Dendritic cell treated with granulocyte-macrophage colony-stimulating factor and Interleukin-4, amounts not matched to agents 40 ng/mL and 50 ng/mL, for 4 days (primary cell): ENCODE measurements at regions not wholly inside any gene's neighbourhood (a gene's known extent, or its start where the extent isn't known, plus 50 kb on each side); places are given as distances from the start of the nearest gene placed in this dataset.

Experiments
- H3K27ac Mint-ChIP-seq: one replicate; pipeline ENCODE4 v1.8.0; 2022; ENCODE audit warnings: mild to moderate bottlenecking, mixed read lengths
- H3K27me3 Mint-ChIP-seq: one replicate; pipeline ENCODE4 v1.8.0; 2022; ENCODE audit warnings: mild to moderate bottlenecking, mixed read lengths
- H3K36me3 Mint-ChIP-seq: one replicate; pipeline ENCODE4 v1.8.0; 2022; ENCODE audit warnings: low read depth, mixed read lengths
- H3K4me1 Mint-ChIP-seq: one replicate; pipeline ENCODE4 v1.8.0; 2022; ENCODE audit warnings: low read depth, mixed read lengths
- H3K4me3 Mint-ChIP-seq: one replicate; pipeline ENCODE4 v1.8.0; 2022; ENCODE audit warnings: mild to moderate bottlenecking, moderate library complexity, mixed read lengths
- H3K9me3 Mint-ChIP-seq: one replicate; pipeline ENCODE4 v1.8.0; 2022; ENCODE audit warnings: mixed read lengths
- intact Hi-C: fragments of 100-400 bp; cut with micrococcal nuclease; formaldehyde crosslinking; loops from one replicate; pipeline ENCODE4 v1.15.0; 2022

DNA sequence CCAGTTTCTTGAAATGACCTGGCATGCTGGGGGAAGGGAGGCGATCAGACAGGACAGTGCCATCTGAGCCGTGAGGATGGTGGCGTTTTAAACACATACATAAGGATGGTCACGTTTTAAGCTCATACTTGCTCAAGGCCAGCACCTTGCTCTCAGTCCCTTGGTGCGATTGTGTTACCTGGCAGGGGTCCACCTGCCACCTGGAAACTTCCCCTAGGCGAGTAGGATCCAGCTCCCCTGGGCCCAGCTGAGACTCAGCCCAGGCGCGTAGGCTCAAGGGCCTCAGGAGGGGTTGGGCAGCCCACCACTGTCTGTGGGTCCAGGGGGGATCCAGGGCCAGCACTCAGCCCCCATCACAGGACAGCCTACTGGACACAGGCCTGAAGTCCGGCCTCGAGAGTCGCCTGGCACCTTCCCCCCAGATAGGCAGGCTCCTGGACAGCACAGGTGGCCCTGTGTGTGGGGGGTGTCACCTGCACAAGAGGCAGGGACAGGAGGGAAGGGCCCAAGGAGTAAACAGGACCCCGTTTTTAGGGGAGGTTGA is 185.8 kb downstream of the BRD1 start:
- Mint-ChIP-seq H3K4me1 (no peaks in the 10 kb centered on the region), H3K27me3 (no peaks in the 10 kb centered on the region), H3K36me3 (peaks cover 27% of the 10 kb centered on the region), H3K9me3 (no peaks in the 10 kb centered on the region), H3K27ac (no peak overlapping the region), H3K4me3 (no peak overlapping the region)
- intact Hi-C loops = no loop called here

DNA sequence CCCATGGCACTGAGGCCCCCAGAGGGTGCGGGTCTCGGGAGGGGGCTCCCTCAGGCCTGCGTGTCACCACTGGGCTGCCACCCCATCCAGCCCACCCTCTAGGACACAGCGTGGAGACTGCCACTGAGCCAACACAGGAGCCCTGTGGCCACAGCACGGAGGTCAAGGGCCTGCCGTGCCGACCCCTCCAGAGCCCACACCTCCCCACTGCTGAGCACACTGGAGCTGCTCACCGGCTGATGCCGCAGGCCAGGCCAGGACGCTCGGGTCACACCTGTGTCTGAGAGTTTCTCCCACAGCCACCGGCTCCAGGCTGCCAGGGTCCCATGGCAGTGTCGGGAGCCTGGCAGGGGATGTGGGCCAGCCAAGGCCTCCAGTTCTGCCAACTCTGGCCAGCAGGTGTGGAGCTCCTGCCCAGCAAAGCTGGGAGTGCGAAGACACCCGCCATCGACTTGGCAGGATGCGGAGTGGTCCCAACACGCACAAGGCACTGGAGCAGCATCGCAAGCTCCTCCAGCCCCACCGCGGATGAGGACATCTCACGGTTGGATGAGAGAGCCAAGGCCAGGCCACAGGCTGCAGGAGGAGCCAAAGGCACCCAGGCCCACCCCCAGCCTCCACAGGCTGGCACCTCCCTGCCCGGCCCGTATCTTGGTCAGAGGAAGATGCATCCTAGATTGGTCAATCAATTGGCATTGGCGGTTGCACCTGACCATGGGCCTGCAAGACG is 187.1 kb downstream of the BRD1 start:
- Mint-ChIP-seq H3K9me3 (no peaks in the 10 kb centered on the region), H3K4me3 (no peak overlapping the region), H3K27ac (no peak overlapping the region), H3K27me3 (no peaks in the 10 kb centered on the region), H3K4me1 (no peaks in the 10 kb centered on the region), H3K36me3 (peaks cover 28% of the 10 kb centered on the region)
- intact Hi-C loops = no loop called here

GRCh38 chr22:49639956-49640355 is 187.7 kb downstream of the BRD1 start:
- H3K4me3 Mint-ChIP-seq = no peak overlapping the region
- peaks cover 28% of the 10 kb centered on the region for H3K36me3 Mint-ChIP-seq
- intact Hi-C loops = no loop called here
- H3K4me1 Mint-ChIP-seq = no peaks in the 10 kb centered on the region
- no peak overlapping the region for H3K27ac Mint-ChIP-seq
- H3K9me3 Mint-ChIP-seq = no peaks in the 10 kb centered on the region
- H3K27me3 Mint-ChIP-seq = no peaks in the 10 kb centered on the region

DNA sequence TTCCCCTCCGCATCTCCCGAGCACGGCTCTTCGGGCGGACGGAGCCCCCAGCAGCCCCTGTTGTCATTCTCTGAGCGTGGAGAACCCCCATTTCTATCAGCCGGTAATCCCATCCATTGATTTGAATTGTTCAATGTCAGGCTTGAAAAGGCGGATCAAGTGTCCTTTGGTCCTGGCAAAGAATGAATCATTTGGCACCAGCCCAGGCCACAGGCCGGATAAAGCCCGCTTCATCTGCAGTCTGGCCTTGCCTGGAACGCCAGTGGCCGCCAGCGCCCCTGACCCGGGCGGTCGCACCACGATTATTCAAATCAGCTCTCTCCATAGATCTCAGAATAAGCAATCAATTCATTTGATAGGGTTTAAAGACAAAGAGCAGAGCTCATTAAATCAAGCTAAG is 188.9 kb downstream of the BRD1 start:
- no peak overlapping the region for H3K4me3 Mint-ChIP-seq
- no peaks in the 10 kb centered on the region for H3K27me3 Mint-ChIP-seq
- intact Hi-C loops = no loop called here
- peaks cover 28% of the 10 kb centered on the region for H3K36me3 Mint-ChIP-seq
- H3K4me1 Mint-ChIP-seq = no peaks in the 10 kb centered on the region
- no peak overlapping the region for H3K27ac Mint-ChIP-seq
- no peaks in the 10 kb centered on the region for H3K9me3 Mint-ChIP-seq

DNA sequence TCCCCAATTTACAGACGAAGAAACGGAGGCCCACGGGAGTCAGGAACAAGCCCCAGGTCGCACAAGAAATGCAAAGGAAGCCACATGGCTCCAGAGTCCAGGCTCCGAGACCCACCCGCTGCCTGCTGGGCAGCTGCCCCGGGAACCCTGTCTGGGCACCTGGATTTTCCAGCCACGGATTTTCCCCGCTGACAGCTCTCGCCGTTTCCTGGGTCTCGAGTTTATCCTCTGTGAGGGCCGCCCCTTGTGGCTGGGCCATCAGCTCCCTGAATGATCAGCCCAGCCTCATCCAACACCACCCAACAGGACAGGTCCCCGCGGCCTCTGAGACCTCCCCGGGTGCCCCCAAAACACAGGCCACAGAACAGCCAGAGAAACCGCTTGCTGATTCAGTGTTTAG is 189.7 kb downstream of the BRD1 start:
- H3K27ac Mint-ChIP-seq = no peak overlapping the region
- H3K27me3 Mint-ChIP-seq = no peaks in the 10 kb centered on the region
- no peak overlapping the region for H3K4me3 Mint-ChIP-seq
- intact Hi-C loops = no loop called here
- H3K9me3 Mint-ChIP-seq = no peaks in the 10 kb centered on the region
- H3K4me1 Mint-ChIP-seq = no peaks in the 10 kb centered on the region
- peaks cover 20% of the 10 kb centered on the region for H3K36me3 Mint-ChIP-seq

GRCh38 chr22:49637255-49637760 is 190.4 kb downstream of the BRD1 start:
- intact Hi-C loops = no loop called here
- Mint-ChIP-seq H3K27ac (no peak overlapping the region), H3K9me3 (no peaks in the 10 kb centered on the region), H3K36me3 (peaks cover 18% of the 10 kb centered on the region), H3K4me1 (peaks cover 4% of the 10 kb centered on the region), H3K27me3 (no peaks in the 10 kb centered on the region), H3K4me3 (no peak overlapping the region)

GRCh38 chr22:49636649-49637048 is 191.0 kb downstream of the BRD1 start:
- H3K36me3 Mint-ChIP-seq = peaks cover 20% of the 10 kb centered on the region
- H3K9me3 Mint-ChIP-seq = no peaks in the 10 kb centered on the region
- intact Hi-C loops = no loop called here
- H3K27me3 Mint-ChIP-seq = no peaks in the 10 kb centered on the region
- no peak overlapping the region for H3K27ac Mint-ChIP-seq
- H3K4me1 Mint-ChIP-seq = peaks cover 4% of the 10 kb centered on the region
- H3K4me3 Mint-ChIP-seq = no peak overlapping the region

GRCh38 chr22:49636214-49636613 is 191.5 kb downstream of the BRD1 start:
- peaks cover 4% of the 10 kb centered on the region for H3K4me1 Mint-ChIP-seq
- H3K9me3 Mint-ChIP-seq = no peaks in the 10 kb centered on the region
- H3K4me3 Mint-ChIP-seq = no peak overlapping the region
- H3K27me3 Mint-ChIP-seq = no peaks in the 10 kb centered on the region
- intact Hi-C loops = no loop called here
- H3K36me3 Mint-ChIP-seq = peaks cover 25% of the 10 kb centered on the region
- H3K27ac Mint-ChIP-seq = no peak overlapping the region

DNA sequence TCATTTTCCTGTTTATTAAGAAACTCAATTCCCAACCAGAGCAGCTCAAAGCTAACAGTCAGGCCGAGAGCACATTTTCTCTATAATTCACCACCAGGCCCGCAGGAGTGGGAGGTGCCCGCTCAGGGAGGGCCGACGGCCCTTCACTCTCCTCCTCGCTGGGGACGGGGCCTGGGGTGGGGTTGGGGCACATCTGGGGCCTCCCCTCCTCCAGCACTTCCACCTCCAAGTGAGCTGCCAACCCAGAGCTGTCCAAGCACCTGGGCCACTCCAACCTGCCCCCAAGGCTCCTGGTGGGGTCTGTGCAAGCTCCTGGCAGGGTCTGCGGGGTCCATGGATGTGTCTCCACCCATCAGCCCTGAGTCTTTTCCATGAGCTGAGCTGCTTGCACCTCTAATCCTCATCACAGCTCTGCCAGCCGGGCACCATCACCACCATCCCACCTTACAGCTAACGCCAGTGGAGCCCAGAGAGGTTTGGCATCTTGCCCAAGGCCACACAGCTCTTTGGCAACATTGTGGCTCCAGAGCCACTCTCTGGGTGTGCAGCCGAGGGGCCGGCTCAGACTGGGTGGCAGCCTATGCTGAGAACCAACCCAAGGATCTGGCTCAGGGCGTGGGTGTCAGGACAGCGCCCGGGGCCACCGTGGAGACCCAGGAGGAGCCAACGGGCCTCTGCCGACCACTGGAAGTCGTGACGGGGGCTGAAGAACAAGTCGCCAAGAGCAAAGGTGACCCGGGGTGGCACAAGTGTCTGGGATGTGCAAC is 193.5 kb downstream of the BRD1 start:
- Mint-ChIP-seq H3K9me3 (no peaks in the 10 kb centered on the region), H3K4me1 (peaks cover 4% of the 10 kb centered on the region), H3K27ac (no peak overlapping the region), H3K27me3 (no peaks in the 10 kb centered on the region), H3K36me3 (peaks cover 25% of the 10 kb centered on the region), H3K4me3 (no peak overlapping the region)
- intact Hi-C loops = no loop called here

DNA sequence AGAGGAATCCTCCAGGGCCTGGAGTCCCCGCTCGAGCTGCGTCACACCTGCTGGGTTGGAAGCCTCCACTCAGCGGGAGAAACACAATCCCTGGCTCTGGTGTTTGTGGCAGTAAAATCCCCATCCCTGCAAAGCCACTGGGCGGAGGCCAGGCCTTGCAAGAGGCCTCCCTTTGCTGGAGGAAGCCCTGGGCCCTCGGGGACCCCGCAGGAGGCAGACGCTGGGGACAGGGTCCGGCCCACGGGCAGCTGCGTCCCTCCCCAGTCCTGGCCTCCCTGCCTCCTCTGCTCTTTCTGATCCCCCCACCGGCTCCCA is 194.7 kb downstream of the BRD1 start:
- intact Hi-C loops = no loop called here
- H3K4me1 Mint-ChIP-seq = peaks cover 4% of the 10 kb centered on the region

GRCh38 chr22:49632199-49633009 is 195.3 kb downstream of the BRD1 start:
- Mint-ChIP-seq H3K9me3 (no peaks in the 10 kb centered on the region), H3K4me3 (no peak overlapping the region), H3K27me3 (no peaks in the 10 kb centered on the region), H3K36me3 (peaks cover 14% of the 10 kb centered on the region), H3K4me1 (peaks cover 4% of the 10 kb centered on the region), H3K27ac (no peak overlapping the region)
- intact Hi-C loops = no loop called here

More for the DNA sequence above, 194.7 kb downstream of the BRD1 start:
- Mint-ChIP-seq H3K27ac (no peak overlapping the region), H3K9me3 (no peaks in the 10 kb centered on the region), H3K27me3 (no peaks in the 10 kb centered on the region), H3K4me3 (no peak overlapping the region), H3K36me3 (peaks cover 20% of the 10 kb centered on the region)

GRCh38 chr22:49630448-49630946 is 197.2 kb downstream of the BRD1 start:
- peaks cover 4% of the 10 kb centered on the region for H3K4me1 Mint-ChIP-seq
- no peaks in the 10 kb centered on the region for H3K27me3 Mint-ChIP-seq
- peaks cover 7% of the 10 kb centered on the region for H3K36me3 Mint-ChIP-seq
- no peak overlapping the region for H3K27ac Mint-ChIP-seq
- intact Hi-C loops = no loop called here
- no peak overlapping the region for H3K4me3 Mint-ChIP-seq
- no peaks in the 10 kb centered on the region for H3K9me3 Mint-ChIP-seq

DNA sequence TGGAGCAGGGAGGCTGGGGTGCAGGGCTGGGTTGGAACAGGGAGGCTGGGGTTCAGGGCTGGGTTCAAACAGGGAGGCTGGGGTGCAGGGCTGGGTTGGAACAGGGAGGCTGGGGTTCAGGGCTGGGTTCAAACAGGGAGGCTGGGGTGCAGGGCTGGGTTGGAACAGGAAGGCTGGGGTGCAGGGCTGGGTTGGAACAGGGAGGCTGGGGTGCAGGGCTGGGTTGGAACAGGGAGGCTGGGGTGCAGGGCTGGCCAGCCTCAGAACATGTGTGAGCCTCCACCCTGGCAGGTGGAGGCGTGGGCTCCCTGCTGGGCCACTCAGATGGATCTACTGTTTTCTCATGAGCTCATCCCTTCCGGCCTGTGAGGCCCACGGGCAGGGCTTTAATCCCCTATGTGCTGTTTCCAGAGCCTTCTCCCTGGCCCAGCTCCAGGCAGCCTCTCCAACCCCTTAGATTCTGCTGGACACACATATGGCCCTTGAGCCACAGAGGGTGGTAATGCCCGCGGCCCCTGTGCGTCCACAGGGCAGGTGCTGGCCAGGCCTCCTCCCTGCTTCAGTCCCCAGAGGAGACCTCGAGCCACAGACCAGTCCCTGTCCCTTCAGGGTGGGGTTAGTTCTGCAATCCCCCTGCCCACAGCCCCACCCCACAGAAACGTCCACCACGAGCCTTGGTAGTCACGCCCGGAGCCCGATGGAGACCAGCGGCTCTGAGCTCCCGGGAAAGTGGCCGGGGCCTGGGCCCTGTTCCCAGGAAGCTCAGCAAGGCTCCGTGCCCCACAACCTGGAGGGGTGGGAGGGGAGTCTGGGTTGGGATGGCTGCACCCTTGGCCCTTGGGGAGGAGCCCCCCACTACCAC is 197.9 kb downstream of the BRD1 start:
- H3K36me3 Mint-ChIP-seq = peaks cover 7% of the 10 kb centered on the region
- no peak overlapping the region for H3K27ac Mint-ChIP-seq
- intact Hi-C loops = no loop called here
- peaks cover 4% of the 10 kb centered on the region for H3K4me1 Mint-ChIP-seq
- H3K4me3 Mint-ChIP-seq = no peak overlapping the region
- no peaks in the 10 kb centered on the region for H3K27me3 Mint-ChIP-seq
- H3K9me3 Mint-ChIP-seq = no peaks in the 10 kb centered on the region
